ENCODE measurements at regions not wholly inside any gene's neighbourhood (a gene's known extent, or its start where the extent isn't known, plus 50 kb on each side); places are given as distances from the start of the nearest gene placed in this dataset.
"Not testable (repeated sequence)": the region's sequence is repeated elsewhere in the genome, so short reads cannot be mapped to it uniquely, and the experiment has no call there.

- not testable (repeated sequence) for DNase-seq
Observed at GRCh38 chr12:46617737-46618136, 208.1 kb downstream of the SLC38A4 start.

GRCh38 chr12:46617167-46617566 lies 208.6 kb downstream of the SLC38A4 start:
- no peak for DNase-seq

- no peak for DNase-seq
Observed at GRCh38 chr12:46610754-46611153, 215.0 kb downstream of the SLC38A4 start.

GRCh38 chr12:46609674-46610073 lies 216.1 kb downstream of the SLC38A4 start:
- no peak for DNase-seq

- peak; percentile 33 for DNase-seq
Observed at GRCh38 chr12:46609273-46609623, 216.5 kb downstream of the SLC38A4 start.

GRCh38 chr12:46608431-46609272 lies 217.1 kb downstream of the SLC38A4 start:
- no peak for DNase-seq

GRCh38 chr12:46604684-46605083 lies 221.1 kb downstream of the SLC38A4 start:
- DNase-seq: no peak

GRCh38 chr12:46603776-46604456 lies 221.9 kb downstream of the SLC38A4 start:
- no peak for DNase-seq

GRCh38 chr12:46602474-46602873 lies 223.3 kb downstream of the SLC38A4 start:
- no peak for DNase-seq

- DNase-seq: no peak
Observed at GRCh38 chr12:46590991-46591703, 218.6 kb upstream of the SLC38A2 start.

- peak; percentile 38 for DNase-seq
Observed at GRCh38 chr12:46585854-46586621, 213.5 kb upstream of the SLC38A2 start.

GRCh38 chr12:46584098-46584497 lies 211.5 kb upstream of the SLC38A2 start:
- not testable (repeated sequence) for DNase-seq

- not testable (repeated sequence) for DNase-seq
Observed at GRCh38 chr12:46581990-46582389, 209.4 kb upstream of the SLC38A2 start.

- DNase-seq: no peak
Observed at GRCh38 chr12:46580445-46580844, 207.9 kb upstream of the SLC38A2 start.

GRCh38 chr12:46579474-46579873 lies 206.9 kb upstream of the SLC38A2 start:
- DNase-seq: no peak

GRCh38 chr12:46578190-46578982 lies 205.8 kb upstream of the SLC38A2 start:
- no peak for DNase-seq

- DNase-seq: no peak
Observed at GRCh38 chr12:46577063-46577776, 204.6 kb upstream of the SLC38A2 start.

GRCh38 chr12:46574847-46575246 lies 202.3 kb upstream of the SLC38A2 start:
- no peak for DNase-seq

GRCh38 chr12:46573347-46573658 lies 200.7 kb upstream of the SLC38A2 start:
- no peak for DNase-seq

- no peak for DNase-seq
Observed at GRCh38 chr12:46572644-46573346, 200.2 kb upstream of the SLC38A2 start.

- DNase-seq: no peak
Observed at GRCh38 chr12:46571608-46572007, 199.0 kb upstream of the SLC38A2 start.
